SK-N-SH (cell line): ENCODE measurements at regions not wholly inside any gene's neighbourhood (a gene's known extent, or its start where the extent isn't known, plus 50 kb on each side); places are given as distances from the start of the nearest gene placed in this dataset.
"Not testable (repeated sequence)": the region's sequence is repeated elsewhere in the genome, so short reads cannot be mapped to it uniquely, and the experiment has no call there.

Experiments used
- CTCF ChIP-seq: fragments of 200-600 bp; sonication (generic); IDR thresholded peaks from 2 replicates; pipeline ENCODE4 v1.6.1; 2017; ENCODE audit warnings: antibody characterized with exemption, mild to moderate bottlenecking, moderate library complexity
- POLR2AphosphoS5 ChIP-seq: IDR thresholded peaks from 2 replicates; pipeline ENCODE4 v1.6.1; 2012; ENCODE audit warnings: low read depth, low read length

- not testable (repeated sequence) for TF ChIP-seq POLR2AphosphoS5, CTCF
Observed at GRCh38 chr9:61402692-61403091, 212.9 kb downstream of the SPATA31A7 start.
